K562 (cell line): ENCODE measurements at regions not wholly inside any gene's neighbourhood (a gene's known extent, or its start where the extent isn't known, plus 50 kb on each side); places are given as distances from the start of the nearest gene placed in this dataset.
A peak's percentile ranks its signal among the peaks of the same experiment; 100 is the strongest.

Experiments
- ATAC-seq: fragments of 200-7000 bp; cut with Tn5 transposase; 3 replicates; pipeline ENCODE4 v1.9.1; 2020; ENCODE audit warnings: moderate library complexity
- BruUV-seq: library from RNA; stranded (reverse); fragments of 400-500 nt; replicated peaks from 2 replicates; lab custom pipeline; 2021; lab: Mats Ljungman, UMichigan
- CTCF ChIA-PET: fragments of 300-600 bp; formaldehyde crosslinking; extraction: SDS; loops from one replicate; lab custom pipeline; 2021; ENCODE audit warnings: low intra/inter-chr PET ratio; lab: Yijun Ruan, JAX
- POLR2A ChIA-PET: fragments of 300-600, 350-650 bp; sonication (Branson Sonifier 250); formaldehyde crosslinking; extraction: SDS; loops from one replicate; lab custom pipeline; 2021; ENCODE audit warnings: antibody characterized with exemption, inconsistent platforms; lab: Yijun Ruan, JAX
- DNase-seq, 4 experiments: peaks; one replicate each; pipeline versions ENCODE4 v3.0.0 to v3.0.0-alpha.2; 2011 to 2018; ENCODE audit warnings: low spot score in 3 of 4, mixed read lengths in 3 of 4; ENCODE audit errors: extremely low read depth in 1 of 4
- FAIRE-seq: peaks from 2 replicates; lab custom pipeline; 2011; peaks lifted over from hg19 to GRCh38; lab: Jason Lieb, UNC
- H2AFZ ChIP-seq: 2 replicates; pipeline ENCODE4 v1.6.0; 2011; ENCODE audit warnings: low read depth, low read length, control low read depth, inconsistent platforms
- H3K27ac ChIP-seq: fragments of 200-600 bp; 3 replicates; pipeline ENCODE4 v1.8.0; 2011; ENCODE audit warnings: low read depth, mild to moderate bottlenecking, control low read depth, inconsistent platforms, low read length, moderate library complexity, mixed read lengths; ENCODE audit errors: extremely low read depth
- H3K27me3 ChIP-seq, 2 experiments: fragments of 300-600 bp in 1 of 2; 2 replicates in 1 of 2; 3 replicates in 1 of 2; pipeline versions ENCODE4 v1.6.0 to v1.8.0; 2011; ENCODE audit warnings: inconsistent platforms in 2 of 2, low read length in 2 of 2, mild to moderate bottlenecking in 1 of 2, mixed read lengths in 1 of 2, moderate library complexity in 1 of 2; ENCODE audit not compliant: control insufficient read depth in 2 of 2, insufficient read depth in 2 of 2
- H3K36me3 ChIP-seq: fragments of 300-600 bp; 3 replicates; pipeline ENCODE4 v1.8.0; 2011; ENCODE audit warnings: mild to moderate bottlenecking, low read length, inconsistent platforms; ENCODE audit not compliant: control insufficient read depth, insufficient read depth
- H3K4me1 ChIP-seq, 2 experiments: fragments of 200-600 bp in 1 of 2; replicated peaks in 1 of 2; 2 replicates in 1 of 2; 3 replicates in 1 of 2; pipeline versions ENCODE4 v1.5.1 to v1.8.0; 2011; ENCODE audit warnings: inconsistent platforms in 2 of 2, low read length in 2 of 2, mild to moderate bottlenecking in 1 of 2, mixed read lengths in 1 of 2, moderate library complexity in 1 of 2; ENCODE audit not compliant: control insufficient read depth in 2 of 2, insufficient read depth in 2 of 2
- H3K4me2 ChIP-seq: 2 replicates; pipeline ENCODE4 v1.6.1; 2011; ENCODE audit warnings: low read length, control low read depth, inconsistent platforms, mixed read lengths; ENCODE audit not compliant: insufficient read depth
- H3K4me3 ChIP-seq: fragments of 200-600 bp; sonication (generic), shearing (Covaris generic); 2 replicates; pipeline ENCODE4 v1.5.1; 2016; ENCODE audit warnings: control low read depth, inconsistent platforms
- H3K79me2 ChIP-seq: fragments of 200-600 bp; 3 replicates; pipeline ENCODE4 v1.8.0; 2011; ENCODE audit warnings: low read length, inconsistent platforms; ENCODE audit not compliant: control insufficient read depth, insufficient read depth
- H3K9ac ChIP-seq, 2 experiments: 2 replicates each; pipeline versions ENCODE4 v1.6.0 to v1.6.1; 2011; ENCODE audit warnings: low read depth in 2 of 2, low read length in 2 of 2, control low read depth in 1 of 2, inconsistent platforms in 1 of 2, mild to moderate bottlenecking in 1 of 2, mixed read lengths in 1 of 2; ENCODE audit not compliant: insufficient read depth in 1 of 2
- H3K9me1 ChIP-seq: one replicate; pipeline ENCODE4 v1.6.0; 2011; ENCODE audit warnings: inconsistent platforms, mild to moderate bottlenecking, low read length, moderate library complexity; ENCODE audit not compliant: control insufficient read depth, insufficient read depth
- H3K9me3 ChIP-seq: replicated peaks from 2 replicates; pipeline ENCODE4 v1.5.1; 2011; ENCODE audit warnings: low read depth, low read length, inconsistent platforms; ENCODE audit not compliant: control insufficient read depth, insufficient read depth
- H4K20me1 ChIP-seq: replicated peaks from 2 replicates; pipeline ENCODE4 v1.6.1; 2011; ENCODE audit warnings: low read length, inconsistent platforms, mixed read lengths; ENCODE audit not compliant: control insufficient read depth, insufficient read depth
- L3MBTL2 ChIP-seq: fragments of 450-650 bp; IDR thresholded peaks from 2 replicates; pipeline ENCODE4 v1.6.1; 2016; ENCODE audit warnings: mild to moderate bottlenecking, moderate library complexity
- SMARCA4 ChIP-seq: fragments of 450-650 bp; IDR thresholded peaks from 2 replicates; pipeline ENCODE4 v1.6.1; 2016
- ZNF316 ChIP-seq: fragments of 450-650 bp; IDR thresholded peaks from 2 replicates; pipeline ENCODE4 v1.6.1; 2016
- whole genome bisulfite sequencing: fragments of 100-300 bp; shearing (Covaris generic); methylation state at CpG from one replicate; pipeline ENCODE4 v1.1.6; 2016; ENCODE audit warnings: low coverage, mixed read lengths; ENCODE audit not compliant: insufficient coverage; ENCODE audit errors: missing lambda C conversion rate; 5-methylcytosine and 5-hydroxymethylcytosine counted together
- in situ Hi-C: fragments of 300-500 bp; cut with MboI; formaldehyde crosslinking; loops from 4 replicates; pipeline ENCODE4 v1.15.0; 2018; ENCODE audit warnings: inconsistent platforms, mixed read lengths
- intact Hi-C: fragments of 100-400 bp; cut with micrococcal nuclease; formaldehyde crosslinking; loops from 2 replicates; pipeline ENCODE4 v1.14.2; 2022

GRCh38 chr10:43943818-43944360 is 295.2 kb upstream of the ZNF32 start:
- POLR2A ChIA-PET, result no interaction called here
- in situ Hi-C loops, result no loop called here
- H3K9me1 ChIP-seq, result no peaks in the 10 kb centered on the region
- H3K4me1 ChIP-seq, result no peaks in the 10 kb centered on the region
- CTCF ChIA-PET, result no interaction called here
- H3K79me2 ChIP-seq, result no peaks in the 10 kb centered on the region
- DNase-seq (no peak), ATAC-seq (no peak), FAIRE-seq (no peak)
- H2AFZ ChIP-seq, result no peak overlapping the region
- H3K36me3 ChIP-seq, result no peaks in the 10 kb centered on the region
- 2% methylated on average over 9 of the region's 9 CpGs for WGBS
- H3K4me2 ChIP-seq, result no peak overlapping the region
- H3K27me3 ChIP-seq, result peaks cover 8 to 15% of the 10 kb centered on the region in 2 experiments; a peak in 4 of 5 replicates
- no TSS peak for BruUV-seq
- intact Hi-C loops, result no loop called here
- no peak for TF ChIP-seq SMARCA4
- peaks cover 8% of the 10 kb centered on the region; the same call in 1 of the 2 replicates for H4K20me1 ChIP-seq
- H3K9me3 ChIP-seq, result no peaks in the 10 kb centered on the region
- H3K4me3 ChIP-seq, result no peak overlapping the region
- no peak overlapping the region for H3K9ac ChIP-seq
- no peak overlapping the region for H3K27ac ChIP-seq

GRCh38 chr10:43943119-43943817 is 294.6 kb upstream of the ZNF32 start:
- Histone ChIP-seq H3K4me1 (no peaks in the 10 kb centered on the region), H3K9me3 (no peaks in the 10 kb centered on the region), H3K4me2 (no peak overlapping the region), H4K20me1 (peaks cover 8% of the 10 kb centered on the region; the same call in 1 of the 2 replicates), H3K79me2 (no peaks in the 10 kb centered on the region), H3K27ac (no peak overlapping the region), H3K36me3 (no peaks in the 10 kb centered on the region), H3K4me3 (no peak overlapping the region), H2AFZ (no peak overlapping the region), H3K9me1 (no peaks in the 10 kb centered on the region), H3K9ac (no peak overlapping the region), H3K27me3 (peaks cover 8 to 15% of the 10 kb centered on the region in 2 experiments; a peak in 4 of 5 replicates)
- intact Hi-C loops, result no loop called here
- in situ Hi-C loops, result no loop called here
- WGBS, result 2% methylated on average over 5 of the region's 15 CpGs
- peak; percentile 43 for TF ChIP-seq ZNF316
- TF ChIP-seq L3MBTL2, result no peak
- POLR2A ChIA-PET, result no interaction called here
- FAIRE-seq (no peak), ATAC-seq (no peak), DNase-seq (no peak)
- no TSS peak for BruUV-seq
- CTCF ChIA-PET, result no interaction called here
